AG04450 (cell line): ENCODE measurements at regions not wholly inside any gene's neighbourhood (a gene's known extent, or its start where the extent isn't known, plus 50 kb on each side); places are given as distances from the start of the nearest gene placed in this dataset.

Experiments
- CTCF ChIA-PET: fragments of 300-600, 350-600 bp; formaldehyde crosslinking; extraction: SDS; loops from one replicate; lab custom pipeline; 2022; ENCODE audit warnings: antibody characterized with exemption, inconsistent platforms; lab: Charles Lee
- POLR2A ChIA-PET: fragments of 350-600 bp; formaldehyde crosslinking; extraction: SDS; loops from one replicate; lab custom pipeline; 2021; ENCODE audit warnings: antibody characterized with exemption, inconsistent platforms; lab: Yijun Ruan, JAX
- DNase-seq: peaks from one replicate; pipeline ENCODE4 v3.0.0-alpha.2; 2011; ENCODE audit warnings: low read depth, low spot score
- H3K27ac ChIP-seq: one replicate; pipeline ENCODE4 v1.5.1; 2012; ENCODE audit warnings: low read depth, low read length, control low read depth
- H3K27me3 ChIP-seq: one replicate; pipeline ENCODE4 v1.6.0; 2012; ENCODE audit warnings: low read length; ENCODE audit not compliant: control insufficient read depth, insufficient read depth
- H3K4me3 ChIP-seq: 2 replicates; pipeline ENCODE4 v1.5.1; 2011; ENCODE audit warnings: mild to moderate bottlenecking, low read depth, low read length, control low read depth
- H3K9me3 ChIP-seq: 2 replicates; pipeline ENCODE4 v1.5.1; 2012; ENCODE audit warnings: low read length; ENCODE audit not compliant: control insufficient read depth, insufficient read depth
- CTCF ChIP-seq: IDR thresholded peaks from 2 replicates; pipeline ENCODE4 v1.5.1; 2011; ENCODE audit warnings: low read depth, low read length, control low read depth, inconsistent platforms

GRCh38 chr5:37988454-37989046 is 148.7 kb upstream of the GDNF start:
- no peak overlapping the region for H3K4me3 ChIP-seq
- POLR2A ChIA-PET, result no interaction called here
- no peaks in the 10 kb centered on the region for H3K9me3 ChIP-seq

GRCh38 chr5:37984300-37984699 is 144.5 kb upstream of the GDNF start:
- Histone ChIP-seq H3K4me3 (no peak overlapping the region), H3K27ac (no peak overlapping the region), H3K27me3 (peaks cover 4% of the 10 kb centered on the region), H3K9me3 (no peaks in the 10 kb centered on the region)
- no peak for DNase-seq
- POLR2A ChIA-PET, result no interaction called here
- no peak for TF ChIP-seq CTCF
- CTCF ChIA-PET, result no interaction called here

More at GRCh38 chr5:37988454-37989046, 148.7 kb upstream of the GDNF start:
- Histone ChIP-seq H3K27ac (no peak overlapping the region), H3K27me3 (peaks cover 6% of the 10 kb centered on the region)
- CTCF ChIA-PET, result no interaction called here
- no peak for DNase-seq
- no peak for TF ChIP-seq CTCF

- Histone ChIP-seq H3K9me3 (no peaks in the 10 kb centered on the region), H3K4me3 (no peak overlapping the region), H3K27me3 (peaks cover 4% of the 10 kb centered on the region), H3K27ac (no peak overlapping the region)
- POLR2A ChIA-PET, result no interaction called here
- DNase-seq, result no peak
- CTCF ChIA-PET, result no interaction called here
- no peak for TF ChIP-seq CTCF
Observed at GRCh38 chr5:37983463-37983862, 143.6 kb upstream of the GDNF start.

- ChIA-PET POLR2A (no interaction called here), CTCF (no interaction called here)
- H3K4me3 ChIP-seq, result no peak overlapping the region
- H3K27me3 ChIP-seq, result no peaks in the 10 kb centered on the region
- TF ChIP-seq CTCF, result no peak
- no peaks in the 10 kb centered on the region for H3K9me3 ChIP-seq
- H3K27ac ChIP-seq, result no peak overlapping the region
- no peak for DNase-seq
Observed at GRCh38 chr5:37979559-37979958, 139.7 kb upstream of the GDNF start.

GRCh38 chr5:37975531-37975930 is 135.7 kb upstream of the GDNF start:
- ChIA-PET CTCF (no interaction called here), POLR2A (no interaction called here)
- no peak for TF ChIP-seq CTCF
- Histone ChIP-seq H3K27me3 (peaks cover 3% of the 10 kb centered on the region), H3K9me3 (no peaks in the 10 kb centered on the region), H3K27ac (no peak overlapping the region), H3K4me3 (no peak overlapping the region)
- DNase-seq, result no peak
